Renal cortex interstitium (tissue), 11 donors: ENCODE measurements at regions not wholly inside any gene's neighbourhood (a gene's known extent, or its start where the extent isn't known, plus 50 kb on each side); places are given as distances from the start of the nearest gene placed in this dataset.

Source experiments
- DNase-seq, 11 donors: peaks; one replicate each; pipeline ENCODE4 v3.0.0-alpha.2; 2013; ENCODE audit warnings: low read depth in 9 of 11, low spot score in 4 of 11; ENCODE audit errors: extremely low read depth in 1 of 11

DNA sequence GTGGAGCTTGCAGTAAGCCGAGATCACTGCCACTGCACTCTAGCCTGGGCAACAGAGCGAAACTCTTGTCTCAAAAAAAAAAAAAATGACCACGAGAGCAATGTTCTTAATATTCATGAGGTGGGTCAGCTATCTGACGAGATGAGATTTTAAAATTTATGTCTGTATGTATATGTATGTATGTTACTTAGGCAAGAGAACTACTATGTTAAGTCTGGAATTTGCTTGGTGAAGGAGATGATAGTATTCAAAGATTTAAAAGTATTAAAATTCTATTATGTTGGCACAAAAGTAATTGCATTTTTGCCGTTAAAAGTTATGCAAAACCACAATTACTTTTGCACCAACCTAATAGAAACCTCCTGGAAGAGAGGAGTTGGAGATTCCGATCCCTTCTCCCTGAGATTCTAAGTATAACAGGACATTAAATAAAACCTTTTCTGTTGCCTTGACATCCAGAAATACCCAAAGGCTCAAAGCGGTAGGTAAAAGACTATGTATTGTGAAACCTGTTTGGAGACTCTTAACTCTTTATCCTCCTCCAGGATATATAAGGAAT is 114.3 kb upstream of the TNS3 start:
- no peak for DNase-seq

DNA sequence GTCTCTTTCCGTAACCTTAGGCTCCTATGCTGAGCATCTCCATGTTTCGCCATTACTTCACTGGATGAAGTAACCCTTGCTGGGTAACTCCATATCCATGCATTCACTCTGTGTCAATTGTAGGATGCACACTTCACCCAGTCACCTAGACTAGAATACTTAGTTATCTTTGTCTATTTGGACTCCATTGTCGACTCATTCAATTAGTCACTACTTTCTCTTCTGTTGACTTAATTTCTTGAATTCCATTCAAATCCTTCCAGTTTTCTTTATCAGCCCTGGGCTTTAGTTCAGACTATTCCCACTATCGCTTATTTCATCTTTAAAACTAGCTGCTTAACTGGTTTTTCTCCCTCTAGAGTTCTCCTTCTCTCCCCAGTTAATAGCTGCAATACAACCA is 111.3 kb upstream of the TNS3 start:
- peak in 1 of 11 donors; percentile 25 for DNase-seq

DNA sequence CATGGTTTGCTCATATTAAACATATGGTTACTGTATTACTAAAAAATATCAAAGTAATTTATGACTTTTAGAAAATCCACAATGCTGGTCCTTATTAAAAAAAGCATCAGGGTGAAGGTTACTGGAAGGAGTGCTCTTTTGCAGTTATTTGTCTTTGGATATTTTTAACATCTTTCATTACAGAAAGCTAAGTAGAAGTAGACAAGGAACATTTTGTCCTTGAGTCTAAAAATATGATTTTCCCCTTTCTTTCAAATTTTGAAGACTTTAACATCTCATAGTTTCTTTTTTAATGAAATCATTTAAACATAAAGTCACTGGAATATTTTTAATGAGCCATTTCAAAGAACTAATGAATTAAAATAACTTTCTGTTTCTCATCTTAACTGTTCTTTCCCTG is 110.1 kb upstream of the TNS3 start:
- DNase-seq: peak in 2 of 11 donors; percentile 27 to 36

DNA sequence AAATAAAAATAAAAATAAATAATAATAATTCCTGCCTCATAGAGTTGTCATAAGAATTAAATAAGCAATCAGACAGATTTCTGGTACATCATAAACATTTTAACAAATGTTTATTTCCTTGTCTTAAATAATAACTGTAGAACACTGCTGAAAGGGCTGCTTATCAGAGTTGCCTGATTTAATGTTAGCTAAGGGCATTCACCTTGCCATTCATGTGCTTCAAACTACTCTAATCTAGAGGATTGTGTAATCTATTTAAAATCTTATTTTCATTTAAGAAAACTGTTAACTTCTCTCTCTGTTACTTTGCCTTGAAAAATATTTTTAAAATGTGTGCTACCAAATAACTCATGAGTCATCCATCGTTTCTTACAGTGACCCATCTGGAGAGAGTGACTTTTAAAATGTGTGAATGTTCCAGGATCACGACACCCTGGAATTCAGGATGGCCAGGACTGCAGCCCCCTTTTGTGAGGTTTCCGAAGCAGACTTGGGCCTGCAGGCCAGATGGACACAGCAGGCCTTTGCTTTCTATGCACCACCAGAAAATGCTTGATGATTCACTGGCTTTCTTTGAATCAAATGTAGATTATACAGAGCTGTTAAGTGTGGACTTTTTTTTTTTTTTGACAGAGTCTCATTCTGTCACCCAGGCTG is 109.1 kb upstream of the TNS3 start:
- DNase-seq: peak in 4 of 11 donors; percentile 15 to 61 (median 54)

DNA sequence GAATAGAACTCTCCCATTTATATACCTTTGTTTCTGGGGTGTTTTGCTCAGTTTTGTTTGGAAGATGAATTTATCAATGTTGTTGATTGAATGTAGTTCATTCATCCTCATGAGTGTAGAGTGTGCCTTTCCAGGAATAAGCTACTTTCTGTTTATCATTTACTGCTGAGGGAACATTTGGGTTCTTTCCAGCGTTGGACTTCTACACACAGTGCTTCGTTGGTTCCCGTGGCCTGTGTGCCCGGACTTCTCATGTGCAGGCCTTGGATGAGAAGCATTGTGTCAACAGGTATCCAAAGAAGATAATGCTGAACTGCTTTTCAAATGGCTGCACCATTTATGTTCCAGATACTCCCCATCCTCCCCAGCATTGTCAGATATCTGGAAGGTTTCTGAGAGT is 107.6 kb upstream of the TNS3 start:
- DNase-seq: no peak

DNA sequence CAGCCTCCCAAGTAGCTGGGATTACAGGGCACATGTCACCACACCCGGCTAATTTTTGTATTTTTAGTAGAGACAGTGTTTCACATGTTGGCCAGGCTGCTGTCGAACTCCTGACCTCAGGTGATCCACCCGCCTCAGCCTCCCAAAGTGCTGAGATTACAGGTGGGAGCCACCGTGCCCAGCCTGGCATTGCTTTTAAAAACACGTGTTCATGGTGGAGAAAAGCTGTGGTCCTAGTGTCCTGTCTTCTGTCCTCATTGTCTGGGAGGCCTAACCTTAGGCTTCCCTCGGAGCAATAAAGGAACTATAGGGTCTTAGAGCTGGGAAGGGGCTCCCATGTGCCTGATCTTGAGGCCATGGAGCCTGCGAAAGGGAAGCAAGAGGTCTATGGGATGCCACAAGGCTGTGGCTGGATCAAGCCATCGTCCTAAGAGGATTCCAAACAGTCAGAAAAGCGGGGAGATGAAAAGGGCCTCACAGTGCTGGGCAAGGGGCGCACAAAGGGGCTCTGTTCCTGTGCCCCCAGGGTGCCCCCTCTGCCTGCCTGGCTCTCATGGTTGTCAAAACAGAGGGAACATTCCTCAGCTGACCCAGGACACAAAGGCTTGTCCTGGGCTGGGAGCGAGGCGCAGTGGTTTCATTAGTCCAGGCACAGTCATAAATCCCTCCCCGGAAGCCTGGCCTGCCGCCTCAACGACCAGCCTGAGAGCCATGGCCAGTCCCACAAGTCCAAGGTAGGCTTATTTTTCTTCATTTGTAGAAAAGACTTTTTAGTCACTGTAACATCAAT is 106.6 kb upstream of the TNS3 start:
- no peak for DNase-seq

DNA sequence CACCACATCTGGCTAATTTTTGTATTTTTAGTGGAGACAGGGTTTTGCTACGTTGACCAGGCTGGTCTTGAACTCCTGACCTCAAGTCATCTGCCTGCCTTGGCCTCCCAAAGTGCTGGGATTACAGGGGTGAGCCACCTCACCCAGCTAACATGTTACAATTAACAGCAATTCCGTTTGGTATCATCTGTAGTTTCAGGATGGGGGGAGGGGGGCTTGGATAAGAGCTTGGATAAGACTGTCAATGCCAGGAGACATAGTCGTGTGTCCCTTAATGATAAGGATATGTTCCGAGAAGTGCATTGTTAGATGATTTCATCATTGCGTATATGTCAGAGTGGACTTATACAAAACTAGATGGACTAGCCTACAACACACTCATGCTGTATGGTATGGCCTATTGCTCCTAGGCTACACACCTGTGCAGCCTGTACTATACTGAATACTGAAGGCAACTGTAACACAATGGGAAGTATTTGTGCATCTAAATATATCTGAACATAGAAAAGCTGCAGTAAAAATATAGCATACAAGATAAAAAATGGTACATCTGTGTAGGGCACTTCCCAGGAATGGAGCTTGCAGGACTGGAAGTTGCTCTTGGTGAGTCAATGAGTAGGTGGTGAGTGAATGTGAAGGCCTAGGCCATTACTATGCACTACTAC is 103.9 kb upstream of the TNS3 start:
- no peak for DNase-seq

DNA sequence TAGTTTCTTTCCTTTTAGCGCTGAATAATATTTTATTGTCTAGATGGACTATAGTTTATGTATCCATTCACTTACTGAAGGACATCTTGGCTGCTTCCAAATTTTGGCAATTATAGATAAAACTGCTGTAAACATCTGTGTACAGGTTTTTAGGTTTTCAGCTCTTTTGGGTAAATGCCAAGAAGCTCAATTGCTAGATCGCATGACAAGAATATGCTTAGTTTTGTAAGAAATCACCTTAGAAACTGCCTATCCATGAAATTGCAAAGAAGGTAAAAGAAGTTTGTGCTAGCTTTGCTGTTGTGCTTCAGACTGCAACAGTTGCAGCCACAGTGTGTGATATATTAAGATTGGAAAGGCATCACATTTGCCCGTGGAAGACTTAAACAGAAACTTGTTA is 103.2 kb upstream of the TNS3 start:
- DNase-seq: no peak

DNA sequence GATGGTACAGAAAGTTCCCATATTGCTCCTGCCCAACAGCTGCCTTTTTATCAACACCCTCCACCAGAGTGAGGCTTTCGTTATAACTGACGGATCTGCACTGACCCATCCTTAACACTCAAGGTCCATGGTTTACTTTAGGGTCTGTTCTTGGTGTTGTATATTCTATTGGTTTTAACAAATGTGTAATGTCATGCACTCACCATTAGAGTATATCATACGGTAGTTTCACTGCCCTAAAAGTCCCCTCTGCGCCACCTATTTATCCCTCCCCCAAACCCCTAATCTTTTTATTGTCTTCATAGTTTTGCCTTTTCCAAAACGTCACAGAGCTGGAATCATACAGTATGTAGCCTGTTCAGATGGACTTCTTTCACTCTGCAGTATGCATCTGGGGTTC is 102.8 kb upstream of the TNS3 start:
- no peak for DNase-seq

DNA sequence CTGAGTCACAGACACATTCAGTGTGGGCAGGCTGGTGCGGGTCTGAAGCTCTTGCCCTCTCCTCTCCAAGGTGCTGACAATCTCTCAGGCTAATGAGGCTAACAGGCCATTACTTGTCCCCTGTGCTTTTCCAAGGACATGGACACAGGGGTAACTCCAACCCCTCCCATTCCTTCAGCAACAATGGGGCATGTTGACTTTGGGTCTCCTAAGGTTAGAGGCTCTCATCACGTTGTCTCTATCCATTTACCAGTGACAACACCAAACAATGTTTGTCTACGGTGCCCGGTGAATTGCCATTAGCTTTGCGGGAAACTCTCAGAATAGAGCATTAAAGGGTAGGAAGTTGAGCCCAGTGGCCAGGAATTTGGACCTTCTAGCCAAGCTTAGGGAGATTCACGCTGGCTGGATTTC is 101.6 kb upstream of the TNS3 start:
- no peak for DNase-seq

DNA sequence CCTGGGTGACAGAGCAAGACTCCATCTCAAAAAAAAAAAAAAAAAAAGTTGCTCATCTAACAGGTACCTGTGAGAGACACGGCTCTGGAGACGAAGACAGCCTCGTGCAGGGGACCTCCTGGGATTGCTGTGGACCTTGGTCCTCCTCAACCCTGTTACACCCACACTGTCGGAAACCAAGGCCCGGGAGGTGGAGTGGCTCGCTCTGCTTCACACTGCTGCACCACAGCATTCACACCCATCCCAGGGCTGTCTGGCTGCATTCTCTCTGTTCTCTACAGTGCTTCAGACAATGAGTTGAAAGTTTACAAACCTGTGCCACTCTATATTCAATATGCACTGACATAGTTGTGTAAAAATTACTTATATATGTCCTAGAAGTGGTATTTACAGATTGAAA is 101.0 kb upstream of the TNS3 start:
- DNase-seq: no peak

DNA sequence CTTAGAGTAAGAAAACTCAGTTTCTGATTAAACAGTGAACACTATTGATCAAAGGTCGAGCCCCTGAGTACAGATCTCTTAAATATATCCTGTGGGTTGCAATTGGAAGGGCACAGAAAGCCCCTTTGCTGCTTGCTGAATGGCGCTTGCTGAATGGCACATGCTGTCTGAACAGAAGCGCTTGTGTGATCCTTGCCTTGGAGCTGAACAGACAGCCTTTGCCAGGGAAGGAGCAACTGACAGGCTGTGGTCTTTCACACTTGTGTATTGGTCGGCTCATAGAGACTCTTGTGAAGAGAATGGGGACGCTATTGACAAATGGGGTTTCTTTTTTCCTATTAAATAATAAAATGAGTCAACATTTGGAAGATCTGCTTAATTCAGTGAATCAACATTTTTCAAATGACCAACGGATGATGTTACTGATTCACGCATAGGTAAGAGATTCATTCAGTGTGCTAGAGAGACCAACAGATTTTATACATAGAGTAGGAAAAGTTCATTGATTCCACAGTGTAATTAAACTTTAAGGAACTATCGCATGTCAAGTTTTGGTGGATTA is 99.4 kb upstream of the TNS3 start:
- DNase-seq: no peak

DNA sequence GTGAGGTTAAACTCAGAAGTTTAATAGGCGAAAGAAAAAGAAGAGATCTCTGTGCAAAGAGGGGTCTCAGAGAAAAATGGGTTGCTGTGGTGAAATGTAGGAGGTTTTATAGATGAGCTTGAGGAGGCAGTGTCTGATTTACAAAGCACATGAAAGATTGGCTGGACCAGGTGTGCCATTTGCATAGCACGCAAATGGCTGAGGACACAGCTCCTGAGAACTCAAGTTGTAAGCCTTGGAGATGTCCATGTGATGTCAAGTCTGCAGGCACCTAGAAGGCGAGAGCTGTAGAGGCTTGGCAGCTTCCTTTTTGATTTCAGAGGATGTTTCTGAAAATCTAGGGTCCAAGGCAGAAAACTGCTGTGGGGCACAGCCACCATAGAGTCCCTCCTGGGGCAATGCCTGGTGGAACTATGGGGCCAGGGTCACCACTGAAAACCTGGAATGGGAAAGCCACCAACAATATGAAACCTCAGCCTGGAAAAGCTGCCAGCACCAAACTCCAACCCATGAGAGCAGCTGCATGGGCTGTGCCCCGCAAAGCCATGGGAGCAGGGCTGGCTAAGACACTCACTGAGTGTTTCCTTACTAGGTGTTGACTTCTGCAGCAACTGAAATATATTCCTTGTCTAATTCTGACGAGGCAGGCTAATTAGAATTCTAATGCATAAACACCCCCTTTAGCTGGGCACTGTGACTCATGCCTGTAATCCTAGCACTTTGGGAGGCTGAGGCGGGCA is 96.9 kb upstream of the TNS3 start:
- DNase-seq: no peak

DNA sequence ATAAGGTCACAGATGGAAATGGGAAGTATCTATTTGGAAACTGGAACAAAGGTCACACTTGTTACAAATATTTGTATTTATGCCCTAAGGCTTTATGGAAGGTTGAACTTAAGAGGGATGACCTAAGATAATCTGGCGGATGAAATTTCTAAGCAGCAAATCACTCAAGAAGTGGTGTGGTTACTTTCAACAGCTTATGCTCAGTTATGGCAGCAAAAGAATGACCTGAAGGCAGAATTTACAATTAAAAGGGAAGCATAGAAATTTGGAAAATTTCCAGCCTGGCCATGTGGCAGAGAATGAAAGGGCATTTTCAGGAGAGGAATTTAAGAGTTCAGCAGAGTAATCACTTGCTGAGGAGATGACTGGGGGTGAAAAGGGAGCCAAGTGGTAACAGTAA is 95.8 kb upstream of the TNS3 start:
- no peak for DNase-seq

DNA sequence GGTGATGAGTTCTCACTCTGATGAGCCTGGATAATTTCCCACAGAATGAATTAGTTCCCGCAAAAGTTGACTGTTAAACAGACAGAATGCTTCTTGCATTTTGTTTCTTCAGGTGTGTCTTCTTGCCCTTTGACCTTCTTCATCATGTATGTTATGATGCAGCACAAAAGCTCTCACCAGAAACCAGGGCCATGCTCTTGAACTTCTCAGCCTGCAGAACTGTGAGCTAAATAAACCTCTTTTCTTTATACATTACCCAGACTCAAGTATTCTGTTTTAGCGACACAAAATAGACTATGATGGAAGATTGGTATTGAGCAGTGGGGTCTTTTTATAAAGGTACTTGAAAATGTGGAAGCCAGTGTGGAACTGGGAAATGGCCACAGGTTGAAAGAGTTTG is 95.2 kb upstream of the TNS3 start:
- no peak for DNase-seq

DNA sequence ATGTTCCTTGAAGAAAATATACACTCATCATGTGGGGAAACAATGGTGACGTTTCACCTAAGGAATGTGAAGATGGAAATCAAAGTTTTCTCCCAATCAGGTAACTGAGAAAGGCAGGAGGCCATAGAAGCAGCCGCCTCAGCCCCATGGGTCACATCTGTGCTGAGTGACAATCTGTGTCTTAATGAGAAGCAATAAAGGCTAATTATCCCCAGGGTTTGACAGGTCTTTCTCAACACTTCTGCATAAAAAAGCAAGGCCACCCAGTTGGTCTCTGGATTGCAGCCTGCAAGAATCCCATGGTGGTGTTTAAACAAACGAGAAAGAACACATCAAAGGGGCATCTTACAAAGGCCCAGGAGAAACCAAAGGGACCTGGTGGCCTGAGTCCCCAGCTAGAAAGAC is 91.1 kb upstream of the TNS3 start:
- DNase-seq: no peak

DNA sequence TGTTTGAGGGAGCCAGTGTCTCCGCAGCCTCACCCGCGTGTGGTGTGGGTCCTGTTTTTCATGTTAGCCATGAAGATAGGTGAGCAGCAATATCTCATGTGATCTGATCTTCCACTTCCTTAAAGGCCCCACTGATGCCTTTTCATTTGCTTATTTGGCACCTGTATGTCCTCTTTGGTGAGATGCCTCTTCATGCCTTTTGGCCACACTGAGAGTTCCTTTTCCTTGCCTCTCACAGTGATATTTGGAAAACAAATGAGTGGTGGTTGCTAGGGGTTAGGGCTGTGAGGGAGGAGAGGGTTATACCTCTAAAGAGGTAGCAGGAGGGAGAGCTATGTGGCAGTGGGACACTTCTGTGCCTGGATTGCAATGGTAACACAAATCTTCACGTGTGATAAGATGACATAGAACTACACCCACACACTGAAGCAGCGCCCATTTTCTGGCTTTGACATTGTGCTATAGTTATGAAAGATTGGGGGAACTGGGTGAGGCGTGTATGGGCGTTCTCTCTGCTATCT is 90.4 kb upstream of the TNS3 start:
- no peak for DNase-seq

DNA sequence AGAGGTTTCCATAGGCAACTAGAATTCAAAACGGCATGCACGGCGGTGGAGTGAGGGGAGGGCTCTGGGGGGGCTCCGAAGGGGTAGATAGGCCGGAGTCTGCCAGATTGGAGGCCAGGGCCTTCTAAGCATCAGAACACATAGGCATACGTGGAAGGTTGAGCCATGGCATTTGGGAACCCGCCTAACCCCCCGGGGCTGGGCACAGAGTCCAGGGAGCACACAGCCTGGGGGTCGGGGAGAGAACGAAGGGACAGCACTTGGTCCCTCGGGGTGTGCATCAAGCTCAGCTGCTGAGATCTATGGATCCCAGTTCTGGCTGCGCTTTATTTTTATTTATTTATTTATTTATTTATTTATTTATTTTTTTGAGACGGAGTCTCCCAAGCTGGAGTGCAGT is 89.4 kb upstream of the TNS3 start:
- no peak for DNase-seq

DNA sequence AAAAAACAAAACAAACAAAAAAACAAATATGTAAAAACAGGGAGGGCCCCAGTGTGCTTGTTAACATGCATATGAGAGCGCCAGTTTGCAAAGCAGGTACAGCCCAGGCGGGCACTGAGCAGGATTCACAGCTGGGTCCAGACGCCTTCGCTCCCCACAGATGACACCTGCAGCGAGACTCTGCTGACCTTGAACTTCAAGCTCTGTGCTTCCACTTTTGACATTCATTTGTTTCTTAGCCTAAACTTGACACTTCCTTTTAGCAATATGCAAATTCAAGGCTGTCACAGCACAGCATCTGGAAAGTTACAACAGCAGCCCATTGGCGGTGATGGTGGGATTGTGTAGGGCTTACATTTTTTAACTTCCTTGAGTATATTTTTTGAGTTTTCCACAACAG is 88.8 kb upstream of the TNS3 start:
- DNase-seq: no peak
